Activated T-cell treated with anti-CD3 and anti-CD28 coated beads for 24 hours (primary cell): ENCODE measurements at regions not wholly inside any gene's neighbourhood (a gene's known extent, or its start where the extent isn't known, plus 50 kb on each side); places are given as distances from the start of the nearest gene placed in this dataset.

Source experiments
- DNase-seq: peaks from one replicate; pipeline ENCODE4 v3.0.0-alpha.2; 2020; ENCODE audit warnings: low read depth

- no peak for DNase-seq
Measured at GRCh38 chr22:48695251-48695650, 1132.4 kb downstream of the BRD1 start.

- DNase-seq = no peak
Measured at GRCh38 chr22:48694296-48694883, 1133.3 kb downstream of the BRD1 start.

GRCh38 chr22:48693377-48694135 is 1134.1 kb downstream of the BRD1 start:
- DNase-seq = no peak

- DNase-seq = no peak
Measured at GRCh38 chr22:48692734-48693376, 1134.8 kb downstream of the BRD1 start.

GRCh38 chr22:48691431-48691851 is 1136.2 kb downstream of the BRD1 start:
- DNase-seq = no peak

- no peak for DNase-seq
Measured at GRCh38 chr22:48690583-48691317, 1136.9 kb downstream of the BRD1 start.

GRCh38 chr22:48689206-48689605 is 1138.5 kb downstream of the BRD1 start:
- no peak for DNase-seq

- no peak for DNase-seq
Measured at GRCh38 chr22:48688366-48688765, 1139.3 kb downstream of the BRD1 start.

- no peak for DNase-seq
Measured at GRCh38 chr22:48687606-48688005, 1140.1 kb downstream of the BRD1 start.

- DNase-seq = no peak
Measured at GRCh38 chr22:48686694-48687302, 1140.9 kb downstream of the BRD1 start.

- DNase-seq = no peak
Measured at GRCh38 chr22:48685767-48686166, 1141.9 kb downstream of the BRD1 start.

GRCh38 chr22:48683640-48684039 is 1144.0 kb downstream of the BRD1 start:
- no peak for DNase-seq

GRCh38 chr22:48682504-48682903 is 1145.2 kb downstream of the BRD1 start:
- no peak for DNase-seq

- no peak for DNase-seq
Measured at GRCh38 chr22:48680601-48681000, 1147.1 kb downstream of the BRD1 start.

- DNase-seq = no peak
Measured at GRCh38 chr22:48679656-48680555, 1147.8 kb downstream of the BRD1 start.

GRCh38 chr22:48678171-48679135 is 1149.2 kb downstream of the BRD1 start:
- no peak for DNase-seq

GRCh38 chr22:48677621-48678020 is 1150.1 kb downstream of the BRD1 start:
- DNase-seq = no peak

- DNase-seq = no peak
Measured at GRCh38 chr22:48677168-48677520, 1150.5 kb downstream of the BRD1 start.

- no peak for DNase-seq
Measured at GRCh38 chr22:48676266-48677167, 1151.2 kb downstream of the BRD1 start.
